ENCODE measurements at regions not wholly inside any gene's neighbourhood (a gene's known extent, or its start where the extent isn't known, plus 50 kb on each side); places are given as distances from the start of the nearest gene placed in this dataset.

DNA sequence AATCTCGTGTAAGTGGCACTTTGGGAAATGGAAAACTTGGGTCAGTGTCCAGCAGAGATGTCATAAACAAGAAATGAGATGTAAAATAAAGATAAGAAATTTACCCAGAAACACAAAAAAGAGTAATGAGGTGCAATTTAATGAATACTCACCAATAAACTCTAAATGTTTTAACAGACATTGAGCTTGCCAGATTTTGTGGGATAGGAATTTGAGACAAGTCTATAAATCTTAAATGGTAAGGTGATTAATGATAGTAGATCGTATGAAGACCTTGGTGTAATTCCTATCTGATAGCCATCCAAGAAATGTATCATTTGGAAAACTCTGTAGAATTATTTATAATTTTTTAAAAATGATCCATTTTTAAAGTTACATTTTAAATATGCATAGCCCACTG is 682.4 kb downstream of the MAT2B start:
- Histone ChIP-seq H3K36me3 (ENCODE audit: insufficient read depth, low read length) (no peaks in the 10 kb centered on the region), H3K27ac (ENCODE audit: low read depth, low read length, poor library complexity, severe bottlenecking) (no peak overlapping the region), H3F3A (ENCODE audit: insufficient read depth, low read length) (no peaks in the 10 kb centered on the region), H3K9ac (ENCODE audit: low read length) (no peak overlapping the region), H2AFZ (ENCODE audit: low read length) (no peak overlapping the region), H3K9me2 (ENCODE audit: low read depth, low read length) (no peaks in the 10 kb centered on the region), H3K27me3 (ENCODE audit: insufficient read depth, low read length) (no peaks in the 10 kb centered on the region), H3K4me2 (ENCODE audit: low read length) (no peak overlapping the region), H3K4me3 (ENCODE audit: low read depth, low read length, poor library complexity, severe bottlenecking) (no peak overlapping the region), H3K9me3 (ENCODE audit: low read length) (no peaks in the 10 kb centered on the region), H3K4me1 (ENCODE audit: insufficient read depth, low read length, severe bottlenecking) (no peaks in the 10 kb centered on the region), H4K20me1 (ENCODE audit: insufficient read depth, low read length) (no peaks in the 10 kb centered on the region), H3K79me2 (ENCODE audit: insufficient read depth, low read length) (no peaks in the 10 kb centered on the region)
- TF ChIP-seq, protein P1, sequence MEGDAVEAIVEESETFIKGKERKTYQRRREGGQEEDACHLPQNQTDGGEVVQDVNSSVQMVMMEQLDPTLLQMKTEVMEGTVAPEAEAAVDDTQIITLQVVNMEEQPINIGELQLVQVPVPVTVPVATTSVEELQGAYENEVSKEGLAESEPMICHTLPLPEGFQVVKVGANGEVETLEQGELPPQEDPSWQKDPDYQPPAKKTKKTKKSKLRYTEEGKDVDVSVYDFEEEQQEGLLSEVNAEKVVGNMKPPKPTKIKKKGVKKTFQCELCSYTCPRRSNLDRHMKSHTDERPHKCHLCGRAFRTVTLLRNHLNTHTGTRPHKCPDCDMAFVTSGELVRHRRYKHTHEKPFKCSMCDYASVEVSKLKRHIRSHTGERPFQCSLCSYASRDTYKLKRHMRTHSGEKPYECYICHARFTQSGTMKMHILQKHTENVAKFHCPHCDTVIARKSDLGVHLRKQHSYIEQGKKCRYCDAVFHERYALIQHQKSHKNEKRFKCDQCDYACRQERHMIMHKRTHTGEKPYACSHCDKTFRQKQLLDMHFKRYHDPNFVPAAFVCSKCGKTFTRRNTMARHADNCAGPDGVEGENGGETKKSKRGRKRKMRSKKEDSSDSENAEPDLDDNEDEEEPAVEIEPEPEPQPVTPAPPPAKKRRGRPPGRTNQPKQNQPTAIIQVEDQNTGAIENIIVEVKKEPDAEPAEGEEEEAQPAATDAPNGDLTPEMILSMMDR (IDR thresholded peaks at IDR 0.05; ENCODE audit: low read length): no peak
- TF ChIP-seq EZH2 (IDR thresholded peaks at IDR 0.05; ENCODE audit: borderline replicate concordance, low read length): no peak

GRCh38 chr5:164188733-164189148 is 683.3 kb downstream of the MAT2B start:
- no peaks in the 10 kb centered on the region for H3K79me2 ChIP-seq (ENCODE audit: insufficient read depth, low read length)
- no peak overlapping the region for H3K4me3 ChIP-seq (ENCODE audit: low read depth, low read length, poor library complexity, severe bottlenecking)
- H3K27me3 ChIP-seq (ENCODE audit: insufficient read depth, low read length): no peaks in the 10 kb centered on the region
- no peaks in the 10 kb centered on the region for H3F3A ChIP-seq (ENCODE audit: insufficient read depth, low read length)
- H2AFZ ChIP-seq (ENCODE audit: low read length): no peak overlapping the region
- no peaks in the 10 kb centered on the region for H3K4me1 ChIP-seq (ENCODE audit: insufficient read depth, low read length, severe bottlenecking)
- H3K9me2 ChIP-seq (ENCODE audit: low read depth, low read length): no peaks in the 10 kb centered on the region
- H3K9me3 ChIP-seq (ENCODE audit: low read length): no peaks in the 10 kb centered on the region
- no peak overlapping the region for H3K4me2 ChIP-seq (ENCODE audit: low read length)
- H4K20me1 ChIP-seq (ENCODE audit: insufficient read depth, low read length): no peaks in the 10 kb centered on the region
- H3K36me3 ChIP-seq (ENCODE audit: insufficient read depth, low read length): no peaks in the 10 kb centered on the region
- H3K9ac ChIP-seq (ENCODE audit: low read length): no peak overlapping the region
- no peak overlapping the region for H3K27ac ChIP-seq (ENCODE audit: low read depth, low read length, poor library complexity, severe bottlenecking)
- no peak for TF ChIP-seq EZH2 (IDR thresholded peaks at IDR 0.05; ENCODE audit: borderline replicate concordance, low read length)
- TF ChIP-seq, protein P1 (IDR thresholded peaks at IDR 0.05; ENCODE audit: low read length): no peak

- H3K79me2 ChIP-seq (ENCODE audit: insufficient read depth, low read length): no peaks in the 10 kb centered on the region
- no peak overlapping the region for H3K27ac ChIP-seq (ENCODE audit: low read depth, low read length, poor library complexity, severe bottlenecking)
- no peaks in the 10 kb centered on the region for H3K9me3 ChIP-seq (ENCODE audit: low read length)
- H3K4me3 ChIP-seq (ENCODE audit: low read depth, low read length, poor library complexity, severe bottlenecking): no peak overlapping the region
- H3K4me1 ChIP-seq (ENCODE audit: insufficient read depth, low read length, severe bottlenecking): no peaks in the 10 kb centered on the region
- TF ChIP-seq EZH2 (IDR thresholded peaks at IDR 0.05; ENCODE audit: borderline replicate concordance, low read length): no peak
- TF ChIP-seq, protein P1 (IDR thresholded peaks at IDR 0.05; ENCODE audit: low read length): no peak
- H2AFZ ChIP-seq (ENCODE audit: low read length): no peak overlapping the region
- H3K4me2 ChIP-seq (ENCODE audit: low read length): no peak overlapping the region
- H3F3A ChIP-seq (ENCODE audit: insufficient read depth, low read length): no peaks in the 10 kb centered on the region
- H3K9me2 ChIP-seq (ENCODE audit: low read depth, low read length): no peaks in the 10 kb centered on the region
- H3K27me3 ChIP-seq (ENCODE audit: insufficient read depth, low read length): no peaks in the 10 kb centered on the region
- H4K20me1 ChIP-seq (ENCODE audit: insufficient read depth, low read length): no peaks in the 10 kb centered on the region
- H3K9ac ChIP-seq (ENCODE audit: low read length): no peak overlapping the region
- H3K36me3 ChIP-seq (ENCODE audit: insufficient read depth, low read length): no peaks in the 10 kb centered on the region
These were observed 685.8 kb downstream of the MAT2B start for GRCh38 chr5:164191240-164191639.
